Kidney tubule cell (primary cell): ENCODE measurements at regions not wholly inside any gene's neighbourhood (a gene's known extent, or its start where the extent isn't known, plus 50 kb on each side); places are given as distances from the start of the nearest gene placed in this dataset.

Source experiments
- DNase-seq: peaks from one replicate; pipeline ENCODE4 v3.0.0-alpha.2; 2018; ENCODE audit warnings: low spot score

- no peak for DNase-seq
Observed at GRCh38 chr11:121899520-121899919, 216.5 kb downstream of the BLID start.

DNA sequence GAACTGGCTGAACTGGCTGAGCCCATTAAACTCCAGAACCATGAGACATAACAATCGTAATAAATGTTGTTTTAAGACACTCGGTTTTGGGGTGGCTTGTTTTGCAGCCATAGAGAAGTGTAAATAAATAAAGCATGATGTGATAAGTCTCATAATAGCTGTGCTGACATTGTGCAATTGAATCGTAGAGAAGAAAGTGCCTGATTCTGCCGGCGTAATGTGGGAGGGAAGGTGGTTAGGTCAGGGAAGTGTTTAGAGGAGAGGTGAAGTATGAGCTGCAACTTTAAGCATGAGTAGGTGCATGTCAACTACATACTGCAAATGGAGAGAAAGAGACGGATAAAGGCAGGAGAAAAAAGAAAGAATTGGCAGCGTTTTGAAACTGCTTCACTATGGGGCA lies 217.1 kb downstream of the BLID start:
- no peak for DNase-seq

DNA sequence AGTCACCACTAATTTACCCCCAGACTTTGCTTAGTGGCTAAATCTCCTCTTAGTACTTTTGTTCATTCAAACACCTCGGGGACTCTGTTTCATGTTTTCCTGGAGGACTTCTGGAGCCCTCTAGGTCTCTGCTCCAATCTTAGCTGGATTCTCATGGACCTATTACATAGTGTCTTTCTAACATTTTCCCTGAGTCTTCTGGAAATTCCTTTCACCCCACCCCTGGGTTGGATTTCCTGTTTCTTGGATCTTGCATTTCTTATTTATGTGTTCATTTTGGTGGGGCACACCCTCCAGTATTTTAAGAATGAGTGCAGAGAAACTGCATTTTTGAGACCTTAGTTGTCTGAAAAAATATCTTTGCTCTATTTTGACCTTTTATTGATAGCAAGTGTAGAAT lies 220.1 kb downstream of the BLID start:
- no peak for DNase-seq

DNA sequence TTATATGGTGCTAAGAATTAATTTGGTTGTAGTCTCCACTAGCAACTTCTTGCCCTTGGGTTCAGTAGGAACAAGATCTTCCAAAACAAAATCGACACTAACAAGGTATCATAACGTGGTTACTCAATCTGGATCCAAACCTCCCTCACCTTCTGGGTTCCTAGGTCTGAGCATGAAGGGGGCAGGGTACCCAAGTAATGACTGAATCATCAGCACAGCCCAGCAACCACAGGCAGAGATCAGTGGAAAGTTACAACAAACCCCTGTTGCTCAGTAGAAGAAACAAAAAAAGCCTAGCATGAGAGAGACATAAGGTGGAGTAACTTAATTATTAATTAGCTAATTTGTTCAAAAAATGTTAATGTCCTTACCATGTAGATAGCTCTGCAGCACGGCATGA lies 221.4 kb downstream of the BLID start:
- DNase-seq = peak; percentile 32

- DNase-seq = peak; percentile 31
Observed at GRCh38 chr11:121892863-121893262, 223.2 kb downstream of the BLID start.

GRCh38 chr11:121892131-121892681 lies 223.8 kb downstream of the BLID start:
- no peak for DNase-seq

DNA sequence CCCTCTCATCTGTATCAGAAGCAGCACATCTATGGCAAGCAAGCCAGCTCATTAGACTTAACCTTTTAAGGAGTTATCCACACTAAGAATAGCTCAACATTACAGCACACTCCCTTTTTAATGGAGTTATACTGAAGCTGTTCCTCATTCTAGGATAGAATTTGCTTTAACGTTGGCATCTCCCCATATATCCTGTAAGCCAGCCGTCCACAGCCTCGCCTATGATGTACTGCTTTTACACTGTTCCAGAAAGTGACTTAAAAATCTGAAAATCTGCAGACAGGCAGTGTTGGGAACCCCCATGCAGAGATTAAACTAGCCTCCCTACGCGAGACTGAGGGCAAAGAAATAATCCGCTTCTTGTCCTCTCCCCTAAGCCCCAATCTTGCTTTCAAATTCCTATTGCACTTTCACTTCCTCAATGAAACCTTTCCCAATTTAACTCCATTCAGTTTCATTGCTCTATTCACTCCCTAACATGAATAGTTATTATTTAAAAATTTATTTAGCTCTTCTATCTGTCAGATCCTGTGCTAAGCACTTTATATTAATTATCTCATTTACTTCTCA lies 225.0 kb downstream of the BLID start:
- no peak for DNase-seq

GRCh38 chr11:121890377-121890776 lies 225.6 kb downstream of the BLID start:
- peak; percentile 73 for DNase-seq

DNA sequence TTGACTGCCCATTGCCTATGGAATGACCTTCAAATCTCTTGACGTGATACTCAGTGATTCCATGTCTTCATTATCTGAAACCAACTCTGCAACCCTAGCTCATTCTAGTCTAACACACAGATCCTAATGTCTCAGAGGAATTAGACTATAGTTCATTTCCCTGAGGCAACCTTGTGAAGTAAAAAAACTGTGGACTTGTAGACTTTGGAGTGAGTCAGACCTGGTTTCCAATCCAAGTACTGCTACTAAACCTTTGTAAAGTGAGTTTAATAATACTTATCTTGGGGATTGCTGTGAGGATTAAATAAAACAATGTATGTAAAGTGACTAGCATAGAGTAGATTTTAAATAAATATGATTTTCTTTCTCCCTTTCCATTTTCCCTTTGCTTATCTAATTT lies 226.1 kb downstream of the BLID start:
- DNase-seq = no peak

GRCh38 chr11:121889186-121889585 lies 226.8 kb downstream of the BLID start:
- no peak for DNase-seq

DNA sequence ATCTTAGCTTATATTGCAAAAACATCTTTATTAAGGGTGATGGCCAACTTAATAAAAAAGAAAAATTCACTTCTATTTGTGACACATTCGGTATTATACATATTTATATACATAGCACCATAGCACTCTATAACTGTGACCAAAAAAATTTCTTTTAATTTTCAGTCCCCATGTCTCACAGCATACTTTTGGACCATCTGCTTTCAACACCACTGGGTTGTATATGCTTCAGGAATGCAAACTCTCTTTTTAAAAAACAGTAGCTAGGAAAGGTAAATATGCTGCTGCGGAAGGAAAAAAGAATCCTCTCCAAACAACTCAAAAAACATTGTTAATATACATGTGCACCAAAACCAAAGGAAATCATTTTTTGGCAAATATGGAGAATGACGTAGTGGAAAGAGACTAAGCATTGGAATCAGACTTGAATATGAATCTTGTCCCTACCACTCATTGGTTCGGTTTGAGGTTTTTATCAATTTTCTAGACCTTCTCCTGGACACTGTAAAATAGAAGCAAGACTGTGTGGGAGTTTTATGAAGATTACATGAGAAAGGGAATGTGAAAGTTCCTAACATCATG lies 227.9 kb downstream of the BLID start:
- DNase-seq = no peak

GRCh38 chr11:121887569-121887968 lies 228.4 kb downstream of the BLID start:
- DNase-seq = no peak

GRCh38 chr11:121886996-121887395 lies 229.0 kb downstream of the BLID start:
- DNase-seq = no peak

GRCh38 chr11:121886005-121886734 lies 229.8 kb downstream of the BLID start:
- no peak for DNase-seq

DNA sequence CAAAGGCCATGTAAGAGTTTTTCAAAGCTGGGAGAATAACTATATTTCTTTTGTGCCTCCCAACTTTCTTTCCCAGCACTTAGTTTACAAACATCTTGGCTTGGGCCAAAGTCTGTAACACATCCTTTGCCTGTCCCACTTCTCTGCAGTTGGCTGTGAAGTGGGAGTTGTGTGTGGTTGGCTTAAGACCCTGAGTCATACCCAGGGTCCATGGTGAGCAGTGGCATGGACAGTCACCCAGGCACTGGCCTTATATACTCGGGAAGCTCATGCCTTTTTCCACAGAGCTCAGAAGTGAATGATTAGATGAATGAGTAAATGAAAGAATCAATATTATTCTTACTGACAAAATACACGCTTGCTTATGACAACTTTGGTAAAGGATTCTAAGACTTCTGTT lies 231.4 kb downstream of the BLID start:
- no peak for DNase-seq

- no peak for DNase-seq
Observed at GRCh38 chr11:121881806-121882205, 234.2 kb downstream of the BLID start.

DNA sequence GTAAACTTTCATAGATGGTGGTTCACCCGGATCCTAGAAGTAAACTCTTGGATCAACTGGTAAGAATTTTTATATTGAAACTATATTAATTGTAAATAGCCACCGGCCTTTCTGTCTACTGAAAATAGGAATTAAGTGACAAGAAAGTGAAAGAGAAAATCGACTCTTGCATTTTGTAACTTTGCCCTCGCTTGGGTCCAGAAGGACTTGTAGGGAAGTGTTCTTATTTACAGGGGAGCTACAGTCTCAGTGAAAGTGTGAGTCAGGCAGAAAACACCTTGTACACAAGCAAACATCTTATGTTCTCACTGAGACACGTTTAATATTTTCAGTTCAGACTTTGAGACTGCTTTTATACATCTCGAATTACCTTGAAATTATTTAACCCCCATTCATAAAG lies 238.9 kb downstream of the BLID start:
- DNase-seq = no peak

DNA sequence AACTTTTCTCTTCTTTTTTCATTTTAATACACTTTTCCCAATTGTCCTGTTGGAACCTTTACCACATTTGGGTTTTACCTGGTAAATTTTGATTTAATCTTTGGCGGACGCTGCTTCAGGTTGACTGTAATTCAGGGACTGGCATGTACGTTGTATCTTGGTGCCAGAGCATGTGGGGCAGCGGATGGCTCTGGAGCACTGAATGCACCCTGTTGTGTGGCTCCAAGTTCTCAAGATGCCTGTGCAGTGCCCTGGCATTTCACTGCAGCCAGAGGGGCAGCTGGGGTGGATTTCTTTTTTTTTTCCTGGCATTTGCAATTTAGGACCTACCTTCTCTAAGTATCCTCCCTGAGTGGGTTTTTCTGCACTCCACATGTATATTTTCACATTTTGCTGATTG lies 242.2 kb downstream of the BLID start:
- no peak for DNase-seq

DNA sequence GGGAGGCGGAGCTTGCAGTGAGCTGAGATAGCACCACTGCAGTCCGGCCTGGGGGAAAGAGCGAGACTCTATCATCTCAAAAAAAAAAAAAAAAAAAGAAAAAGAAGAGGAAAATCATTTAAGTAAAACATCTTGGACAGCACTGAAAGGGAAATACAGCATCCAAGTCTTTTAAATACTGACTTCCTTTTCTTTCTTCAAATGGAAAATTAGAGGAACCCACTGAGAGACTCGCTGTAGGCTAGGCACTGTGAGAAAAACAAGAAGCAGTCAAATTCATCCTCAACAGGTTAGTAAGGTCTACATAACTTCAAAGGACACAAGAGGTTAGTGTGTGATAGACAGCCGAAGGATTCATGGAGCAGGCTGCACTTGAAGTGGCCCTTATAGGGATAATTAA lies 243.7 kb downstream of the BLID start:
- DNase-seq = no peak

DNA sequence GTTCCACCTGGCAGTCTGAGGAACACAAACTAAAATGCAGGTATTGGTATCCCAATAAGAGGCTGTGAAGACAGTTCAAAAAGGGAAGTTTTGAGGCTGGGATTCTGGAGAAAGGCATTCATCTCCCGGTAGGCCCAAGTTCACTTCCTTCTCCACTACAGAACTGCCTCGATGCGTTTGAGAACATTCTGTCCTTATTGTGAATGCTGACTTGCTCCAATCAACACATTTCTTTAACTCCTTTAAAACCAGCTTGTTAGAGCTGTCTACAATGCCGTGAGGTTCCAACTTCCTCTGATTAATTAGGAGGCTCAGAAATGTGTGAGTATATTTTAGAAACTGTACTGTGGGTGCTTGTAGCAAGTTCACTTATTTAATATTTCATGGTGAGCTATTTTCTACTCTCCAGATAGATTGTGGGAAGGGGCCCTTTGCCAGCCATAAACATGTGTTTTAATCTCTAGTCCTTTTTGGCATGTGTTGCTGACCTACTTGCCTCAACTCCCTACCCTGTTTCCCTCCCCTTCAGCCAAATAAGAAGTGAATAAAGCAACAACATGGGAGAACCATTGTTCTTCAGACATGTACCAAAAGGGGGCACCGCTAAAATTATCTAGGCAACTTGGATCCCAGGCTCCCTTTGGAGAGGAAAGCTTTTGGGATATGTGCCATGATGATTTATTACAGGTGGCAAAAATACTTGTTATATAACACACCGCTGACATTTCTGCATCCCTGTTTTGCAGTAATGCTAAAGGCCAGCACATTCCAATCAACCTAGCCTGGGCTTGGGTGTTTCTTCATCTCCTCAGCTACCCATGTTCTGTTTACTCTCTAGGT lies 245.6 kb downstream of the BLID start:
- no peak for DNase-seq

DNA sequence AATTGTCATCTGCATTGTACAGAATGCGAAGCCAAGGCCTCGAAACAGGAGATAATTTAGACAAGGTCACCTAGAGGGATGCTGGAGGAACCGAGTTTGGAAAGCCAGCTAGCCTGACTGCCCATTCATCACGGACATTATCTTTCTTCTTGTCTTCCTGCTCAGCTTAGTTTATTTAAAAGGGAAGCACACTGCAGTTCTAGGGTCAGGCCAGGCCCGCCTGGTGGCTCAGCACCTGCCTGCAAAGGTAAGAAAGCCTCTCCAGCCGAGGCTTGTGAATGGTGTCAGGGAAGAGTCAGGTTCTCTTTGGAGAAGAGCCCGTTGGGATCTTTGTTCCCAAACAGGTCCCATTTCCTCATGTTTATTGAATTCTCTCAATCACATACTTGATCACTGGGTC lies 246.5 kb downstream of the BLID start:
- DNase-seq = no peak

DNA sequence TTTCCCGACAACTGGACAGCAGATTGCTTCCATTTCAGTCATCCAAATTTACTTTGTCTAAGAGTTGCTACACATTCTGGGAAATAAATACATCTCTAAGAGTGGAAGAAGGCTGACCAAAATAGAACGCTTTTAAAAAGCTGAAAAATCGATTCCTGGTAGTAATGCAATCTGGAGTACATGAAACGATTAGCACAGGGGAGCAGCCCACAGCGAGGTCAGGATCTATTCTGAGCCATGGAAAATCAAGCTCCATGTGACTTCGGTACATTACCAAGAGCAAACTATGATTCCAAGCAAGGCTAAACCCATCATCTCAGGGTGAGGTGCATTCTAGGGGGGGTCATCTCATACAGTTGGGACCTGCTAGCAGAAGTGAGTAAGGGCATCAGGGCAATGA lies 249.3 kb downstream of the BLID start:
- no peak for DNase-seq

- DNase-seq = no peak
Observed at GRCh38 chr11:121864660-121865059, 251.4 kb downstream of the BLID start.
